NCI-H460 (cell line): ENCODE measurements at regions not wholly inside any gene's neighbourhood (a gene's known extent, or its start where the extent isn't known, plus 50 kb on each side); places are given as distances from the start of the nearest gene placed in this dataset.

Experiments
- DNase-seq: peaks from one replicate; pipeline ENCODE4 v3.0.0-alpha.2; 2016; ENCODE audit warnings: low read depth; ENCODE audit errors: extremely low read depth

DNA sequence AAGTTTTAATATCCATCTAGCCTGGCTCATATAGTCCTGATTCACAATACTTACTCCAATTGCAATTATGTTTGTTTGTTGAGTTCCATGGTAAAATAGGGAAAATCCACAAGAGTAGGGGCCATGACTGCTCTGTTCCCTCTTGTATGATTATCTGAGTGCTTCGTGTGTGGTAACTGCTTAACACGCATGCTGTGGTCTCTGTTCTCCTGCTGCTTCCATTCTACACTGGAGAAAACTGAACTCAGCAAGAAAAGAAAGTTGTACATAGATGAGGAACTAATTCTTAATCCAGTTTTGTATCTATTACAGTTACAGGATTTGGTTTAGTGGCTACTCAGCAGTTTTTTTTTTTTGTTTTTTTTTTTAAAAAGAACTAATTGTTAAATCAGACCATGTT is 223.0 kb upstream of the SATB1 start:
- DNase-seq, result no peak

- DNase-seq, result no peak
Observed at GRCh38 chr3:18645619-18646018, 220.5 kb upstream of the SATB1 start.

DNA sequence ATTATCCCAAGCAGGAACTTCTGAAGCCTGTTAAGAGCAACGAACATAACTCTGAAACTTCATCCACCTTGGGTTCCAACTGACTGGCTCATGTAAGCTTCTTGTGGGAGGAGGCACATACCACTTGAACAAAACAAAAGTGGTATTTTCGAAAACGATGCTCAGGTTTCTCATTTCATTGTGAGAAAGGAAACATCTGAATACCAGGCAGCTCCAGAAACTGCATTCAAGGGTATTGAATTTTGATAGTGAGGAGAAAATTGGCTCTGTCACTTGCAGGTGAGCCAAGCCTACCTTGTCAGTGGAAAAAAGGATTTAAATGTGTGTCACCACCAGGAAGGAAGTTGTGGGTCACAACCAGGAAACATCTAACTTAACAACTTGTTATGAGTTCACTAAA is 218.1 kb upstream of the SATB1 start:
- no peak for DNase-seq

- DNase-seq, result no peak
Observed at GRCh38 chr3:18641916-18642315, 216.8 kb upstream of the SATB1 start.

- DNase-seq, result no peak
Observed at GRCh38 chr3:18635215-18635614, 210.1 kb upstream of the SATB1 start.

DNA sequence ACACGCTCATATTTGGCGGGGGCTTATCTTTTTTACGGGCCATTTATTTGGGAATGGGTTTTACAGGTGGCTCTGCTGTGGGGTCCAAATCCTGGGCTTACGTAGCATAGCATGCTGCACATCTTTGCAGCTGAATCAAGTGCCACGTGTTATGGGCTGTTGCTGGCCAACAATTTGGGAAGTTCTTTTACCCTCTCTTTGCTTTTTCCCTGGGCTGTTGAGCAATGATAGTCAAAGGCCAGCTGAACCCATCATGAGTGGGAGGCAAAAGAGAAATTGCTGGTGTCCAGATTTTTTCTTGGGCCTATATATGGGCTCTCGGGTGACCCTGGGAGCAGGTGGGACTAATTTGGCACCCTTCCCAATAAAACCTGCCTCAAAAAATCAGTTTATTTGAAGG is 209.3 kb upstream of the SATB1 start:
- DNase-seq, result no peak

- DNase-seq, result no peak
Observed at GRCh38 chr3:18633002-18633401, 207.9 kb upstream of the SATB1 start.

- no peak for DNase-seq
Observed at GRCh38 chr3:18630295-18630694, 205.2 kb upstream of the SATB1 start.

DNA sequence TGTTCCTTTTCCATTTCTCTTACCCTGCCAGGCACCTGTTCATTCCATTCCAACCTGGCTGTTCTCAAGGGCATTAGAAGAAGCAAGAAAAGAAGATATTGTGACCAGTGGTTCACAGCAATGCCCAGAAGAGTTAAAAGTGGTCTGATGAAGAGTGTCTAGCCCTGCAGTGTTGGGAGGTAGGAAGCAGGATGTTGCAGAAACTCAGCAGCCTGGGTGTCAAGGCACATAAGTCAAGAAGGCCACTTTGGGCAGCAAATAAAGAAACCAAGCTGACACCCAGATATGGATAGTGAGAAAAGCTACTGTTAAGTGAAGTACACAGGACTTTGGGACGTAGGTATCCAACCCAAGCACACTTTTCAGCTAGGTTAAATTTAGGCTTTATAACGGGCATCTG is 199.9 kb upstream of the SATB1 start:
- DNase-seq, result no peak

GRCh38 chr3:18623220-18623619 is 198.1 kb upstream of the SATB1 start:
- no peak for DNase-seq

DNA sequence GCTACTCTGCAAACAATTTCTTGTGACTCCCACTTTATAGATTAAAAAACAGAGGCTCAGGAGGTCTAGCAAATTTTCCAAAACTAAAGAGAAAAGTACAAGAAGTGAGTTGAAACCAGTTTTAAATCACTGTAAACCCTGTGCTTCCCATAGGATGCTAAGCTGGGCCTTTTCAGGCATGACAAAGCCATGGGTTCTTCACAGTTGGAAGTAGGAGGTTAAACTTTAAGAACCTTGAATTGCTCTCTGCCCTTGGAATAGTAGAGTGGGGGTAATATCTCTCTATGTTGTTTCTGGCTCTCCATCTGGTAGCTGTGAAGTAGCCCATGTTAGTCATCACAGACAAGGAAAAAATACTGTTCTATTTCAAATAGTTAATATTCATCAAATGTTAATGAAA is 193.6 kb upstream of the SATB1 start:
- no peak for DNase-seq

DNA sequence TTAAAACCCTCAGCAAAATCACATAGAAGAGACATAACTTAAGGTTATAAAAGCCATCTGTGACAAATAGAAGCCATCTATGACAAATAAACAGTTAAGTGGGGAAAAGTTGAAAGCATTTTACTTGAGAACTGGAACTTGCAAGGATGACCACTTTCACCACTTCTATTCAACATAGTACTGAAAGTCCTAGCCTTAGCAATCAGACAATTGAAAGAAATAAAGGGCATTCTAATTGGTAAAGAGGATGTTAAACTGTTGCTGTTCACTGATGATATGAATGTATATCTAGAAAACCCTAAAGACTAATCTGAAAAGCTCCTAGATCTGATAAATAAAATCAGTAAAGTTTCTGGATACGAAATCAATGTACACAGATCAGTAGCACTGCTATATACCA is 186.9 kb upstream of the SATB1 start:
- DNase-seq, result no peak

GRCh38 chr3:18609187-18609586 is 184.0 kb upstream of the SATB1 start:
- no peak for DNase-seq

DNA sequence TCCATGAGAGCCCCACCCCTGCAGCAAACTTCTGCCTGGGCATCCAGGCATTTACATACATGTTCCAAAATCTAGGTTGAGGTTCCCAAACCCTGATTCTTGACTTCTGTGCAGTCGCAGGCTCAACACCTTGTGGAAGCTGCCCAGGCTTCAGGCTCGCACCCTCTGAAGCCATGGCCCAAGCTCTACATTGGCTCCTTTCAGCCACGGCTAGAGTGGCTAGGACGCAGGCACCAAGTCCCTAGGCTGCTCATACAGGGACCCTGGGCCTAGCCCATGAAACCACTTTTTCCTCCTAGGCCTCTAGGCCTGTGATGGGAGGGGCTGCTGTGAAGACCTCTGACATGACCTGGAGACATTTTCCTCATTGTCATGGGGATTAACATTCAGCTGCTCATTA is 172.8 kb upstream of the SATB1 start:
- no peak for DNase-seq

- no peak for DNase-seq
Observed at GRCh38 chr3:18593231-18593630, 168.1 kb upstream of the SATB1 start.

DNA sequence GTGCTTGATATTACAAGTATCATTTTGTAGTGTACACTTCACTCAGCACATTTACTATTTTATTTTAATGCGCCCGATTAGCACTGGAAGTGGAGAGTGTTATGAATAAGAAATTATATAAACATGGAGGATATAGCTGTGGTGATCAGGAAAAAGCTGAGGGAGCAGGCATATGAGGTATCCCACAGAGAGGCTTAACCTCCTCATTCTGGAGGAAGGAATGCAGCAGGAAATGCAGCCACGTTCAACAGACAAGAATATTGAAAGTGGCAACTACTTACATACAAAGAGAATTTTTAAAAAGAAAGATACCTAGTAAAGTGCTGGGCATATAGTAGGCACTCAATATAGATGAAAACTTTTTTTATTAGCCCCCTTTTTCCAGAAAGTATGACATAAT is 166.0 kb upstream of the SATB1 start:
- no peak for DNase-seq

- no peak for DNase-seq
Observed at GRCh38 chr3:18586076-18586475, 160.9 kb upstream of the SATB1 start.

GRCh38 chr3:18585004-18585968 is 160.1 kb upstream of the SATB1 start:
- no peak for DNase-seq

GRCh38 chr3:18580268-18580667 is 155.1 kb upstream of the SATB1 start:
- no peak for DNase-seq

DNA sequence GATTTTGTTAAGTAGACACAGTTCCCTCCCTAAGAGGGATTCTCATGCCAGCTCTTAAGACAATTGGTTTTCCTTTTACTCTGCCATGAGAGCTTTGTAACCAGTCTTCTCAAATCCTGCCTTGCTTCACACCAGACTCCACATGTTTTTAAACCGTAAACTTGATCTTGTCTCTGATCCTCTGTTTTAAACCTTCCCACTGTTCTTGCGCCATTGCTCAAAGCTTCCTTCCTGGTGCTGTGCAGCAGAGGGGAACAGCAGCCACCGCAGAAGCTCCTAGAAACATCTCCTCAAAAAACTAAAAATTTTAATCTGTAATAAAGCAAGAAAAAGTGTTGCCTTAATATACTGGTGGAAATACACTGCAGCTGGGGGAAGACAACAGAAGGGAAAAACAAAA is 154.5 kb upstream of the SATB1 start:
- no peak for DNase-seq

DNA sequence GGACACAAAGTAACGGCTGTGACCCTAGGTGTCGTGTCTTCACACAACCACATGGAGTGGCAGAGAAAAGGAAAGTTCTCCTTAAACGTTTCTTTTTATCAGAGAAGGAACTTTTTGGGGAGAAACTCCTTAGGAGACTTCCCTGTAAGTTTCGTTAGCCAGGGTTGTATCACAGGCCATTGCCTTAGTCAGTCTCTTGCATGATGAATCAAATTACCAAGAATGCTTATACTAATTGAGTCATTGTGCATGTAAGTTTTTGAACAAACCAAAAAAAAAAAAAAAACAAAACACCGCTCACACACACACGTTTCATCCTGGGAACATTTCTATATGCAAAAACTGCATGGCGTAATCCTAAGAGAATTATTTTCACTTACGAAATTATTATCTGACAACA is 150.4 kb upstream of the SATB1 start:
- DNase-seq, result no peak

DNA sequence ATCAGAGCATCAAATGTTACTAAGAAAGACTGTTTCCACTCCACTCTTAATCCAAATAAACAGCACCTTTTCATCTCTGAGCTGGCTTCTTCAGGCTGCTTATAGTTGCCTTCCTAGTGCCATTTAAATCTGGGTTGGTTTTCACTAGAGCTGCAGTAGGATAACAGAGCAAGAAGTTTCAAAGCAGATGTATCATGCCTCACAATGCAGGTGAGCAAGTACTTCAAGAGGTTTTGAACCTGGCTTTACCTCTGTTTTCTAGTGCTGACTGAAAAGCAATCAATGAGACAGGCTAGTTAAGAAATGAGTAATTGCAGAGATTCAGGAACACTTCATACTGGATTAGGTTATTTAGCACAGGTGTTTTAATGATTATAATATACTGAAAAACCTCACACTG is 147.7 kb upstream of the SATB1 start:
- no peak for DNase-seq

GRCh38 chr3:18567293-18567692 is 142.2 kb upstream of the SATB1 start:
- DNase-seq, result no peak
